GM23338 (cell line): ENCODE measurements at regions not wholly inside any gene's neighbourhood (a gene's known extent, or its start where the extent isn't known, plus 50 kb on each side); places are given as distances from the start of the nearest gene placed in this dataset.

ENCODE experiments used
- CTCF ChIP-seq, 2 experiments: fragments of 200-600 bp in 1 of 2; sonication (generic) in 1 of 2; conservative IDR thresholded peaks; 2 replicates each; pipeline versions ENCODE4 v1.5.1 to v1.6.1; 2016 to 2017; ENCODE audit warnings: antibody characterized with exemption in 2 of 2, low read depth in 2 of 2, mild to moderate bottlenecking in 2 of 2, moderate library complexity in 1 of 2
- POLR2AphosphoS5 ChIP-seq: IDR thresholded peaks from 2 replicates; pipeline ENCODE4 v1.6.1; 2016; ENCODE audit warnings: antibody characterized with exemption, low read depth
- REST ChIP-seq: IDR thresholded peaks from one replicate; pipeline ENCODE4 v1.6.1; 2018; ENCODE audit warnings: antibody characterized with exemption; ENCODE audit not compliant: unreplicated experiment

GRCh38 chr6:168232528-168232927 is 87.0 kb downstream of the DACT2 start:
- TF ChIP-seq POLR2AphosphoS5 = no peak
- TF ChIP-seq REST = no peak
- no peak for TF ChIP-seq CTCF (conservative IDR thresholded peaks at IDR 0.05; ENCODE audit: low read depth in 2 of 2)
